NCI-H2029 (cell line): ENCODE measurements at regions not wholly inside any gene's neighbourhood (a gene's known extent, or its start where the extent isn't known, plus 50 kb on each side); places are given as distances from the start of the nearest gene placed in this dataset.
"Not testable (repeated sequence)": the region's sequence is repeated elsewhere in the genome, so short reads cannot be mapped to it uniquely, and the experiment has no call there.

ENCODE experiments used
- DNase-seq: peaks from one replicate; lab custom pipeline; 2025; lab: John Stamatoyannopoulos, UW

DNA sequence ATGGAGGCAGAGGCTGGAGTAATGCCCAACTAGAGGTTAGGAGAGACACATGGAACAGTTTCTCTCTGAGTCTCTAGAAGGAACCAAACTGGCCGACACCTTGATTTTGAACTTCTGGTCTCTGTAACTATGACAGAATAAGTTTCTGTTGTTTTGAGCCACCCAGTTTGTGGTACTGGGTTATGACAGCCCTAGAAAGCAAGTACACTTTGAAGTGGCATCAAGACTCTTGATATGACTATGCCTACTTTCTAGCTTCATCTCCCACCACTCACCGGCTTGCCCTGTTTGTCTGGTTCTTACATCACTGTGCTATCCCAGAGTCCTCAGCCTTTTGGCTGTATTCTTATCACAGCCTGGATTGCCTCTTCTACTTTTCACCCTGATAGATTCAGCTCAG, 230.3 kb upstream of the USP24 start:
- no peak for DNase-seq

- DNase-seq, result no peak
Measured at GRCh38 chr1:55444667-55445066, 229.5 kb upstream of the USP24 start.

GRCh38 chr1:55443175-55443915, 228.2 kb upstream of the USP24 start:
- peak; percentile 56 for DNase-seq

- DNase-seq, result no peak
Measured at GRCh38 chr1:55441489-55441888, 226.3 kb upstream of the USP24 start.

DNA sequence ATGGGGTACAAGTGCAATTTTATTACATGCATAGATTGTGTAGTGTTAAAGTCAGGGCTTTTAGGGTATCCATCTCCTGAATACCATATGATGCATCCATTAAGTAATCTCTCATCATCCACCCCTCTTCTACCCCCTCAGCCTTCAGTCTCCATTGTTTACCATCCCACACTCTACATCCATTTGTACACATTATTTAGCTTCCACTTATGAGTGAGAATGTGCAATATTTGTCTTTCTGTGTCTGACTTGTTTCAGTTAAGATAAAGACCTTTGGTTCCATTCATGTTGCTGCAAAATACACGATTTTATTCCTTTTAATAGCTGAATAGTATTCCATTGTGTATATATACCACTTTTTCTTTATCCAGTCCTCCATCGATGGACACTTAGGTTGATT, 222.5 kb upstream of the USP24 start:
- DNase-seq, result no peak

DNA sequence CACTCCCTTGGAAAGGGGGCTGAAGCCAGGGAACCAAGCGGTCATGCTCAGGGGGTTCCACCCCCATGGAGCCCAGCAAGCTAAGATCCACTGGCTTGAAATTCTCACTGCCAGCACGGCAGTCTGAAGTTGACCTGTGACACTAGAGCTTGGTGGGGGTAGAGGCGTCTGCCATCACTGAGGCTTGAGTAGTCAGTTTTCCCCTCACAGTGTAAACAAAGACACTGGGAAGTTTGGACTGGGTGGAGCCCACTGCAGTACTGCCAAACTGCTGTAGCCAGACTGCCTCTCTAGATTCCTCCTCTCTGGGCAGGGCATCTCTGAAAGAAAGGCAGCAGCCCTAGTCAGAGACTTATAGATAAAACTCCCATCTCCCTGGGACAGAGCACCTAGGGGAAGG, 215.6 kb upstream of the USP24 start:
- DNase-seq, result not testable (repeated sequence)

DNA sequence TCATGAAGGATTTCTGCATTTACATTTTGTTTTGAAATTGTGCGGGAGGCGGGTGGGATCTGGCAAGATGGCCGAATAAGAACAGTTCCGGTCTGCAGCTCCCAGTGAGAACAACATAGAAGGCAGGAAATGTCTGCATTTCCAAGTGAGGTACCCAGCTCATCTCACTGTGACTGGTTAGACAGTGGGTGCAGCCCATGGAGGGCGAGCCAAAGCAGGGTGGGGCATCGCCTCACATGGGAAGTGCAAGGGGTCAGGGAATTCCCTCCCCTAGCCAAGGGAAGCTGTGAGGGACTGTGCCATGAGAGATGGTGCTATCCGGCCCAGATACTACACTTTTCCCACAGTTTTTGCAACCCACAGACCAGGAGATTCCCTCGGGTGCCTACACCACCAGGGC, 215.0 kb upstream of the USP24 start:
- DNase-seq, result not testable (repeated sequence)

- DNase-seq, result no peak
Measured at GRCh38 chr1:55428944-55429931, 214.1 kb upstream of the USP24 start.

DNA sequence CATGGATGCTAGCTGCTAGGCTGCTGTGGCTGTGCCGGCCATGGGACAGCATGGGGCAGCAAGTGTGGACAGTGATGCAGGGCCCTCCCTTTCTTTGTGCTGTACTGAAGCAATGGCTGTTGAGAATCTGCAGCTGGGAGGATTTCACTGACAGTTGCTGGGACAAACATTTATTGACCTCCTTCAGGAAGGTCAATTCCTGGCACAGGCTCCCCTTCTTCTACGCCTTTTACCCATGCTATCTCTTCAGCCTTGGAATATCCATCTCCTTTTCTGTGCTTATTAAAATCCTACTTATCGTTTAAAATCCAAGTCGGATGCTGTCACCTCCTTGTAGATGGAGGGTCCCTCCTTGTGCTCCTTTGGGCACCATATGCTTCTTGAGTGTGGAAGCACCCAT, 213.1 kb upstream of the USP24 start:
- DNase-seq, result no peak

- DNase-seq, result no peak
Measured at GRCh38 chr1:55427606-55428005, 212.4 kb upstream of the USP24 start.

- no peak for DNase-seq
Measured at GRCh38 chr1:55426619-55427018, 211.5 kb upstream of the USP24 start.

DNA sequence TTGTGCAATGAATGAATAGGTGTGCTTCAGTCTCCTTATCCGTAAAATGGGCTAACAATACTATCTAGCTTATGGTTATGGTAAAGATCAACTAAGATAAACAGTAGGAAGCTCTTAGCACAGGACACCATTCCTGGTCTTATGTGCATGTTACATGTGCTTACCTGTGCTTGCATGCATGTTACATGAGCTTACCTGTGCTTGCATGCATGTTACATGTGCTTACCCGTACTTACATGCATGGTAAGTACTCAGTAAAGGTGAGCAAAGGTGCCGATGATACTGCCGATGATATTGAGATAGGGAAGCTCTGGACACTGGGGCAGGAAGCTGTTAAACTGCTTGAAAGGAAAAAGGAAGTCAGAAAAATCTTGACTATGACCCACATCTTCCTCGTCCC, 211.0 kb upstream of the USP24 start:
- no peak for DNase-seq

GRCh38 chr1:55425310-55425930, 210.3 kb upstream of the USP24 start:
- DNase-seq, result no peak

- peak; percentile 17 for DNase-seq
Measured at GRCh38 chr1:55423376-55423775, 208.2 kb upstream of the USP24 start.

- no peak for DNase-seq
Measured at GRCh38 chr1:55420929-55421716, 206.0 kb upstream of the USP24 start.

GRCh38 chr1:55420026-55420425, 204.9 kb upstream of the USP24 start:
- DNase-seq, result no peak

GRCh38 chr1:55418208-55419000, 203.2 kb upstream of the USP24 start:
- DNase-seq, result peak; percentile 58

GRCh38 chr1:55416164-55416842, 201.1 kb upstream of the USP24 start:
- no peak for DNase-seq

DNA sequence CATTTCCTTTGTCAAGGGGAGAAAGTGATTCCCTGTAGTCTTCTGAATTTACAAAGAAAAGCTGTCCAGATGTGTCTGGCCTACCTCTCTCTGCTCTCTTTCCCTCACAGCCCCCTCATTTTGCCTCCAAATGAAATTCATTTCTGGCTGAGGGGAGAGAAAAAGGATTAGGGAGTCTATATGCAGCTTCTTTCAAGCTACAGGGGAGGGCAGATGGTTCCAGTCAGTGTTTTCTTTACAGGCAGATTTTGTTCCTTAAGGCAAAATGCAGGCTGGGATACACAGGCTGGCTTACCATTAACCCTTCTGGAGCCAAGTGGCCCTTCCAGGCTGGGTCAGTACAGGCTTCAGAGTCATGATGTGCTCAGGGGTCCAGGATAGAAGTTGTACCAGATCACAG, 198.1 kb upstream of the USP24 start:
- DNase-seq, result no peak

DNA sequence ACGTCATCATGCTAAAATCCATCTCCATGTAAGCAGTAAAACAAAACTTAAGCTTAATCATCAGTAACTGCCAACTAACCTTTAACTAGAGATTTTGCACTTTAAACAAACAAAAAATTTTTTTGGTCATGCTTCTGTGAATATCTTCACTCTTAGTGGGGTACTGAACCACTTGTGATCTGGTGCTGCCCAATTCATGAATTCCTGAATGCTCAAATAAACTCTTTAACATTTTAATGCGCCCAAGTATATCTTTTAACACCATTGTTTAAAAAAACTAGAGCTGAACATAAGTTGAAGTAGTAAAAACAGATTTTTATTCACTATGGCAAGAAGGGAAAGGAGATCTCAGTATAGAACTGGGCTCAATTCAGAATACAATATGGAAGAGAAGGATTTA, 196.9 kb upstream of the USP24 start:
- DNase-seq, result no peak
